ENCODE measurements at regions not wholly inside any gene's neighbourhood (a gene's known extent, or its start where the extent isn't known, plus 50 kb on each side); places are given as distances from the start of the nearest gene placed in this dataset.

- TF ChIP-seq POLR2AphosphoS5 (IDR thresholded peaks at IDR 0.05; ENCODE audit: low read depth, low read length): no peak
- TF ChIP-seq CTCF (IDR thresholded peaks at IDR 0.05): no peak
- TF ChIP-seq REST (IDR thresholded peaks at IDR 0.05; ENCODE audit: insufficient read depth in 1 of 2, low read depth in 2 of 2, low read length in 1 of 2): no peak
- TF ChIP-seq TCF7L2 (IDR thresholded peaks at IDR 0.05; ENCODE audit: low read depth, low read length): no peak
Observed at GRCh38 chr4:83865417-83866150, 329.7 kb downstream of the GPAT3 start.
